SH-SY5Y (cell line): ENCODE measurements at regions not wholly inside any gene's neighbourhood (a gene's known extent, or its start where the extent isn't known, plus 50 kb on each side); places are given as distances from the start of the nearest gene placed in this dataset.

Experiments used
- GATA2 ChIP-seq: IDR thresholded peaks from 2 replicates; pipeline ENCODE4 v1.6.1; 2011; ENCODE audit warnings: mild to moderate bottlenecking, low read depth, low read length
- GATA3 ChIP-seq: IDR thresholded peaks from 2 replicates; pipeline ENCODE4 v1.6.1; 2011; ENCODE audit warnings: low read depth, mild to moderate bottlenecking, low read length, moderate library complexity

DNA sequence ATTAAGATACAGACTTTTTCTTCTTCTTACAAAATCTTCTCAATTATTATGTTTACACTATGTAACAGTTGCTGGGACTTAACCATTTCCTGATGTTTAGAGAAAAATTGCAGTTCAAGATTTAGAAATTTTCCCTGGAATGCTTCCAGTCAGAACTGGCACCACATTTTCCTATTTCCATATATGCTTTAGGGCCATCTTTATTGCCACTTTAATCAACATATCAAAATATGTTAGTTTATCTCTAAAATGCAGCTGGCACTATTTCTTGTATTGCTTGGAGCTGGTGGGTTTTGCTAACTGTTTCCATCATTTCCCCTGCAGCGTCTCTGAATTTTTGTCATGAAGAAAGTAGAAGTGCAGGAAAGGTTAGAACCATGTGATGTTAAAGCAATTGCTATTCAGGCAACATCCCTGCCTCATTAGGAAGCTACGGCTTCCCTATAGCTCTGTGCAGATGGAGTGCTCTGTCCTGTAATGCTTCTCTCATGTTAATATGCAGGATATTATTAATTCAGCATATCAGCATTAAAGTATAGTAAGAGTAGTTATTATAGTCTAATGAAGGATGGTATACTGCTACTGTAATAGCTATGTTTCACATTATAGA lies 269.1 kb downstream of the MTRR start:
- no peak for TF ChIP-seq GATA2
- TF ChIP-seq GATA3: no peak

DNA sequence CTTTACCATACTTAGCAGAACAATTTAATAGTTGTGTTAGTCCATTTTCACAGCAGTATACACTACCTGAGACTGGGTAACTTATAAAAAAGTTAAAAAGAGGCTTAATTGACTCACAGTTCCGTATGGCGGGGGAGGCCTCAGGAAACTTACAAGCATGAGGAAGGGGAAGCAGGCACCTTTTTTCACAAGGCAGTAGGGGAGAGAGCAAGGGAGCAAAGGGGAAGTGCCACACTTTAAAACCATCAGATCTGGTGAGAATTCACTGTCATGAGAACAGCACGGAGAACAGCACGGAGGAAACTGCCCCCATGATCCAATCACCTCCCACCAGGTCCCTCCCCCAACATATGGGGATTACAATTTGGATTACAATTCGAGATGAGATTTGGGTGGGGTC lies 269.9 kb downstream of the MTRR start:
- TF ChIP-seq GATA2 (no peak), GATA3 (no peak)

DNA sequence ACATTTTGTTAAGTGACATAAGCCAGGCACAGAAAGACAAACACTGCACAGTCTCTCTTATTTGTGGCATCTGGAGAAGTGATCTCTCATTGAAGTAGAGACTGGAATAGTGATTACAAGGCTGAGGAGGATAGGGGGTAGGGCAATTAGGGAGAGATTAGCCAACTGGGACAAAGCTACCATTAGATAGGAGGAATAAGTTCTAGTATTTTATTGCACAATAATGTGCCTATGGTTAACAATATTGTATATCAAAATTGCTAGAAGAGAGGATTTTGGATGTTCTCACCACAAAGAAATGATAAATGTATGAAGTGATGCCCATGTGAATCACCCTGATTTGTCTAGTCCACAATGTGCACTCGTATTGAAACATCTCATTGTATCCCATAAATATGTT lies 281.8 kb downstream of the MTRR start:
- TF ChIP-seq GATA3: no peak
- no peak for TF ChIP-seq GATA2

DNA sequence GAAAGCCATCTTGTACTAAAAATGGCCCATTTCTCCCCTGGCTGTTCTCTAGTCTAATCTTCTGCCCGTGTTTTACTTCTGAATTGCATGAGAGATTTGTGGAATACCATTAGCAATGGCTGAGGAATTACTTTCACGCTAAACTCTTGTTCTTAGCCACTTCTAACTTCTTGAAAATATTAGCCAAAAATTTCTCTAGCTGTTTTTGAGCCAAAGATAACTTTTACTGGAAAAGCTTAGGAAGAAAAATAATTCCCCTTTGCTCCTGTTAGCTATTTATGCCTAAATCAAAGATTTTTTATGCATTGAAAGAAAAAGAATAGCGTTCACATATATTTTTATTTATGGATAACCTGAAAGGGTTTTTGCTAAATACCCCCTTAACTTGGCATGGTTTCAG lies 287.8 kb downstream of the MTRR start:
- no peak for TF ChIP-seq GATA2

DNA sequence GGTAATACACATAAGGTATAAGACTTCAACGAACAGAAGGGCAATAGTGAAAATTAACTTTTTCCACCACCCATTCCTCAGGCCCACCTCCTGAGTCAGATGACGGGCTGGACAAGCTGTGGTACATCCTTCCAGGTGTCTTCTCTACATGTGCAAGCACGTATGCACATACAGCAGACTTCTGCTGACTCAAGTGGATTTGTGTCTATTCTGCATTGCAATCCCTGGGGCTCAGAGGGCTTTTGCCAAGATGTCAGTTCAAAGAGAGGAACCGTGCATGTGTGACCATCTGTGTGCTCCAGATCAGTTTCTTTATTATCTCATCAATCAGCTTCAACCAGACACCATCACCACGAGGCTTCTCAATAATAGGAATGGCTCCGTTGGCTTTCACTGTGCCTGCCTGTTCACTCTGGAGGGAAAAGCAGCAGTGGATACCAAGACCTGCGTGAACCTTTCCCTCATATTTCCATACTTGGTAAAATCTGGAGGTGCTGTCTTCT lies 288.4 kb downstream of the MTRR start:
- TF ChIP-seq GATA3 (no peak), GATA2 (no peak)

DNA sequence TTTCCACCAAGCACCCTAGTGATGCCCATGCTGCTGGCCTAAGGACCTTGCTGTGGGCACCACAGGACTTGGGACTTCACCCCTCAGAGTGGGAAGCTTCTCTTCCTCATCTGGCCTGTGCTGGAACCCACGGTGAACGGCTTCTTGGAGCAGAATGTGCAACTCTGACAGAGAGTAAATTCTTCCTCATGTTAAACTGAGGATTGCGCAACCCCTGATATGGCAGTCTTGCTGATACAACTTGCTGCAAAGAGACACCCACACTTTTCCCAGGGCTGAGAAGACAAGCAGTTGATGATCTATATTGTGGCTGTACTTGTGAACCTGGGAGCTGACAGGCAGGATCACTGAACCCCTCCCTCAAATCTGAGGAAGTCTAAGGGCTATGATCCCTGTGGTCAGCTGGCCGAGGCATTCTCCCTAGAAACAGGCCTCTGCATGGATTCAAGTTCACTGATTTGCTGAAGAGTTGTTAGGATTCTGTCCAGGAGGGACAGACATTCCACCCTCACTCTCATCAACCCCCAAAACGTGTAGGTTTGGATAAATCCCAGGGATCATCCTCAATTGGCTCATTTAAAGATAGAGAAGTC lies 307.2 kb downstream of the MTRR start:
- TF ChIP-seq GATA2: no peak
- no peak for TF ChIP-seq GATA3

DNA sequence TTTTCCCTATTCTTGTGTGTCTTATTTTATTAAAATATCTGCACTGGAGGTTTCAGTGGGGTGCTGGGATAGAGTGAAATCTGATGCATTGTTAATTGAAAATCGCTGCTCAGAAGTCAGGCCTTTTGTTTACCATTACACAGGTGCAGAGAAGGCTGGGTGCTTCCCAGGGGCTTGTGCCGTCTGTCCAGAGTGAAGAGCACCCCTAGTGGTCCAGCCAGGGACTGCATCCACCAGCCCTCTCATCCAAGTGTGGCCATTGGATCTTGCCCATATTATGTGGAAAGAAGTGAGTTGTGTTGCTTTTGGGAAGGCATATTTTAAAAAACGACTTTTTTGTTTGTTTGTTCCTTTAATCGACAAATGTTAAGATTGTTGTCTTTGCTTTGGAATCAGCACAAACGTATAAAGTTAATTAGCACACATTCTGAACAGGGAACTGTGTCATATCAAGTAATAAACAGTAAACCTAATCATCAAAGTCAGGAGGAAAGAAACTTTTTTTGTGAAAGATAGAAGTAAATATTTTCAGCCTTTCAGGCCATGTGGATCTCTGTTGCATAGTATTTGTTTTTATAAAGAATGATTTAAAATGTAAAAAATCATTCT lies 315.6 kb downstream of the MTRR start:
- TF ChIP-seq GATA3: no peak
- TF ChIP-seq GATA2: no peak

DNA sequence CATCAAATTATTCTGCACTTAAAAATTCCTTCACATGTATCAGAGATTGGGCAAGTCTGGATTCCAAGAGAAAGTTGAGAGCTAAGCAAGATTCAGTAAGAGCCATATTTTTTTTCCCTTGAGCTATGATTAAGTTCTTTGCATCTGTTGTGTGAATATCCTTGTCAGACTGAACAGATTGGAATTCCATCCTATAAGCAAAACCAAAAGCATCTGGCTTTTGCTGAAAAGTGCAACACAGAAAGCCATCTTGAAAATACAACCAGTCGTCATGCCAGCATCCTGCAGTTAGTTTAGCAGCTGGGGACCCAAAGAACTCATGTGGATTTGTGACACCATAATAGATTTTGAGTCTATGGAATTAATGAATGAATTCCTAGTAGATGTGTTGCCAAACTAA lies 316.9 kb downstream of the MTRR start:
- TF ChIP-seq GATA2 (no peak), GATA3 (no peak)

DNA sequence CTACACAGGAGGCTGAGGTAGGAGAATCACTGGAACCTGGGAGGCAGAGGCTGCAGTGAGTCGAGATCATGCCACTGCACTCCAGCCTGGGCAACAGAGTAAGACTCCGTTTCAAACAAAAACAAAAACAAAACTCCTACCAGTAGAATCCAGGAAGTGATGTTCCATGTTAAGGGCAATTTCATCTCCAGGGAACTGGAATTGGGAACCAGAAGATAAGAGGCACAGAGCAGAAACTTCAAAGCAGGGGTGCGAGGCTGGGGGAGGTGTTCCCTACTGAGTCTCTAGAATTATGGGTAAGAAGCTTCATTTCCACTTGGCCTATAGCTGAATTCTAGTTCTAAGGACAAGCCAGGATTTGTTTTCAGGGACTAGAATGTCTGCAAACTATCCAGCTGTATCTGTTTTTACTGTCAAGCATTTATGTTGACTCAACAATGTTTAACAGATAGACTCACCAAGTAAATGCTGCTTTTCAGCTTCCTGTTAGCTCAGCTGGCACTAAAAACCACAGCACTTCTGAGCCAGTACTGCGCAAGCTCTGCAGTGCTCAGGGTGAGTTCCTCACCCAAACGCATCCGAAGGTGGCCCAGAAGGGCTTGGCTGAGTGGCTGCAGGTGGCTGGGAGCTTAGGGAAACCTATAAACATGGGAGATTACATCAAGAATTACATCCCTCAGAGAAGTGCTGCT lies 320.1 kb downstream of the MTRR start:
- no peak for TF ChIP-seq GATA3
- TF ChIP-seq GATA2: no peak

DNA sequence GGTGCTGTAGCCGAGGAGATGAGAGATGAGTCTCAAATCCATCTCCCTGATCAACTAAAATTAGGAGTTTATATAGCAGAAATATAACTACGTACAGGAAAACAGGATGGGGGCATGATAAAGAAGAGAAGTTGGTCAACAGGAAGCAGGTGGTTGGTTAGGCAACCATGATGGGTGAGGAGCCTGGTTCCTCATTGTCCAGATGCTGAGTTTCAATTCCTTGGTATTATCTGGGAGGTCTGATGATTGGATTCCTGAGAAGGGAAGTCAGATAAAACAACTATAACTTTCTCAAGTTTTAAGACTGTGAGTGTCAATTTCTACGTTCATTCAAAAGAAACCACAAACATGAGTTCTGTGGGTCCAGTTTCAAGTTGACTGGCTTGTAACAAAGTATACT lies 323.9 kb downstream of the MTRR start:
- no peak for TF ChIP-seq GATA2
- no peak for TF ChIP-seq GATA3

DNA sequence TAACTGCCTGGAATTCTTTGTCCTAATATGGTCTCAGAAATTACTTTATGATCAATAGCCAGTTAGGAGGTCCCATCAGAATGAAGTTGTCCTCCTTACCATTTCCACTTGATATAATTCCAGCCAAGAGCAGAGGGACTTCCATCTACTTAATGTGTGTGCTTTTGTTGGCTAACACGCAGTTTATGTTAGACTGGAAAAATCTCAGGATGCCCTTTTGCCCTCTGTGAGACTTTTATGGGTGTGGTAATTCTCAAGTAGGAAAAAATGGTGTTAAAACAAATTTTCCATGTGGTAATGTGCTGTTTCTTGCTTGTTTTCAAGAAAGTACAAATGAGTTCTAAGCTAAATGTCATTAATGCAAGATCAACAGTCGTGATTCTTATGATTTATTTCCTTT lies 327.1 kb downstream of the MTRR start:
- no peak for TF ChIP-seq GATA3
- no peak for TF ChIP-seq GATA2

DNA sequence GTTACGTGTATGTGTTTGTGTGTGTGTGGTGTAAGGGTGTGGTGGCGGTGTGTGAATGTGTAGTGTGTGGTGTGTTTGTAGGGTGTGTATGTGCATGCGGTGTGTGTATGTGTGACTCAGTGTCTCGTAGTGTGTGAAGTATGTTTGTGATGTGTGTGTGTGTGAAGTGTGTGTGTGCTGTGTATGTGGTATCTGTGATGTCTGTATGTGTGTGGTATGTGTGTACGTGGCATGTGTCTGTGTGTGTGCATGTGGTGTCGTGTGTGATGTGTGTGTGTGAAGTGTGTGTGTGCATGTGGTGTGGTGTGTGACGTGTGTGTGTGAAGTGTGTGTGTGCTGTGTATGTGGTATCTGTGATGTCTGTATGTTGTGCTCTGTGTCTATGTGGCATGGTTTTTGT lies 339.4 kb downstream of the MTRR start:
- no peak for TF ChIP-seq GATA3
- TF ChIP-seq GATA2: no peak

DNA sequence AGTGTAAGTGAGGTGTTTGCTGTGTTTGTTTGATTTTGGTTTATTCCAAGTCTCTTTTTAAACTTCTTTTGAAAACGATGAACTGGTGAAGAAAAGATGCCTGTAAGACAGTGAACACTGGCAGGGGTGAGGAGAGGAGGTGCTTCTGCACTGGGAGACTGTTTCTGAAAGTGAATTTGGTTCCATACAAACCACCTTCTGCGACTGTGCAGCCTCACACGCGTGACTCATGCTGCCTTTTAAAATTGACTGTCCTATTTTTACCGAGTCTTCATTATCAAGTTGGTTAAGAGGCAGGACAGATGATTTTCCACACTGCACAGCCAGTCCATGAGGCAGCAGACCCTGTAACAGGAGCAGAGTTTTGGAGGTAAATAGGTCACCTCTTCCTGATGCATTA lies 340.6 kb downstream of the MTRR start:
- TF ChIP-seq GATA2: no peak
- TF ChIP-seq GATA3: no peak

DNA sequence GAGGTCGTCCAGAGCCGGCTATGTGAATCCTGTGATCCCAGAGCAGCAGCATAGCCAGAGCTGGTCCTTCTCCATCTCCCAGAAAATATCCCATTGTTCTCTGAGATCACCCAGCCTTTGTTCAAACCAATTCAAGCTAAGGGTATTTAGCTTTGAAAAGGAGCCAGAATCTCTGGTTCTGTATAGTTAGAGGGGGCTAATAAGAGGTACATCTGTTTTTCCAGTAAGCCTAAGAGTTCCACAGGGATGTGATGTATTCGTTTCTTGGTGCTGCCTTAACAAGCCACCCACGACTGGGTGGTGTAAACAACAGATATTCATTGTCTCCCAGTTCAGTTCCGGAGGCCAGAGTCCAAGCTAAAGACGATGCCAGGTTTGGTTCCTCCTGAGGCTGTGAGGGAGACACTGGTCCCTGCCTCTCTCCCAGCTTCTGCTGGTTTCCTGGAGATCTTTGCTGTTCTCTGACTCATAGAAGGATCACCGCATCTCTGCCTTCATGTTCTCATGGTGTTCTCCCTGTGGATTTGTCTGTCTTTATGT lies 344.8 kb downstream of the MTRR start:
- TF ChIP-seq GATA3 (no peak), GATA2 (no peak)

DNA sequence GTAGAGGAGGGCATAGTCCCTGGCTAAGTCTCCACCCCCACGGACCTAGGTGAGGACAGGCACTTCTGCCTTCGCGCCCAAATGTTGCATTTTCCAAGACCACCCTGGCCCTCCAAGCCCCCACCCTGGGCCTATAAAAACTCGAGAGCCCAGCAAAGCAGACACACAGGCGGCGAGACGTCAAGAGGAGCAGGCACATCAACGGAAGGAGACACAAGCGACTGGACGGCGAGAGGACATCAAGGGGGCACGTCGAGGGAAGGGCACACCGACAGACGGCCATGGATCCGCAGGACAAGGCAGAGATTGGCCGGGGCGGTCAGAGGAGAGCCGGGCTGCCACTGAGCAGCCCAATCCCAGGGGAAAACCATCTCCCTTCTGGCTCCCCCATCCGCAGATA lies 348.0 kb downstream of the MTRR start:
- TF ChIP-seq GATA2 (no peak), GATA3 (no peak)

DNA sequence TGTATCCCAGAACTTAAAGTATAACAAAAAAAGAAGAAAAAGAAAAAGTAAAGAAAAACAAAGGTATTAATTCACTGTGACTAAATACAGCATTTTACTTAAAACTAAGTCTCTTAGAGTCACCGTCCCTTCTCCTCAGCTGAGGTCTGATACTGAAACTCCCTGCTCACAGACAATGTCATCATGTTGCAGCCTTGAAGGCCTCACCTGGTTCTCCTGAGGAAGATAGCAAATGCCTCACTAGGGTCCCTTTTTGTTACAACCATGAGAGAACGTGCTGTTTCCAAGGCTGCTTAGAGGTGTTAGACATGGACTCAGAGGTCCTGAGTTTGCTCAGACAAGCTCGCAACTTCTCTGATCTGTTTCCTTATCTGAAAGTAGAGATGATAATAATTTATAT lies 357.2 kb downstream of the MTRR start:
- no peak for TF ChIP-seq GATA2
- no peak for TF ChIP-seq GATA3

DNA sequence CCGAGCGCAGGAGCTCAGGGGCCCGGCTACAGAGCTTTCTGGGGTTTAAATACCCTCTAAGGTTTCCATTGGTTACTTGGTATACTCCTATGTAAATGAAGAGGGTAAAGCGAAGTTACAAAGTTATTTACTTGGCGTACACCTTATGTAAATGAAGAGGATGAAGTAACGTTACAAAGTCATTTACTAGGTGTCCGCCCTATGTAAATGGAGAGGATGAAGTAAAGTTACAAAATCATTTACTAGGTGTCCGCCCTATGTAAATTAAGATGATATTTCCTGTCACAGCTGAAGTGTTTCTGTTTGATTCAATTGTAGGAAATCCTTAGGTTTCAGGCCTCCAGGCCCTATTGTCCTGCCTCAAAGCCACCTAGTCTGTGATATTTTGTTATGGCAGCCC lies 358.2 kb downstream of the MTRR start:
- TF ChIP-seq GATA3: no peak
- no peak for TF ChIP-seq GATA2
